Stomach smooth muscle (tissue), 2 donors: ENCODE measurements at regions not wholly inside any gene's neighbourhood (a gene's known extent, or its start where the extent isn't known, plus 50 kb on each side); places are given as distances from the start of the nearest gene placed in this dataset.
"Not testable (repeated sequence)": the region's sequence is repeated elsewhere in the genome, so short reads cannot be mapped to it uniquely, and the experiment has no call there.

Source experiments
- H3K27ac ChIP-seq: one replicate; pipeline ENCODE4 v1.7.0; 2013; ENCODE audit warnings: mild to moderate bottlenecking, low read length, inconsistent platforms
- H3K27me3 ChIP-seq, 2 donors: one replicate each; pipeline ENCODE4 v1.7.0; 2013; ENCODE audit warnings: low read length in 2 of 2; ENCODE audit not compliant: insufficient read depth in 2 of 2, control insufficient read depth in 1 of 2
- H3K36me3 ChIP-seq, 2 donors: one replicate each; pipeline ENCODE4 v1.7.0; 2013; ENCODE audit warnings: low read length in 2 of 2; ENCODE audit not compliant: control insufficient read depth in 2 of 2, insufficient read depth in 2 of 2
- H3K4me1 ChIP-seq: one replicate; pipeline ENCODE4 v1.7.0; 2013; ENCODE audit warnings: low read length; ENCODE audit not compliant: control insufficient read depth, insufficient read depth
- H3K4me3 ChIP-seq, 2 donors: one replicate each; pipeline ENCODE4 v1.7.0; 2013; ENCODE audit warnings: low read length in 2 of 2
- H3K9ac ChIP-seq, 2 donors: one replicate each; pipeline ENCODE4 v1.7.0; 2013; ENCODE audit warnings: low read length in 2 of 2, mild to moderate bottlenecking in 1 of 2
- H3K9me3 ChIP-seq, 2 donors: one replicate each; pipeline ENCODE4 v1.7.0; 2013; ENCODE audit warnings: low read length in 2 of 2; ENCODE audit not compliant: control insufficient read depth in 2 of 2
- donor health status: healthy.
- donor health status: Pancreatic carcinoma.

DNA sequence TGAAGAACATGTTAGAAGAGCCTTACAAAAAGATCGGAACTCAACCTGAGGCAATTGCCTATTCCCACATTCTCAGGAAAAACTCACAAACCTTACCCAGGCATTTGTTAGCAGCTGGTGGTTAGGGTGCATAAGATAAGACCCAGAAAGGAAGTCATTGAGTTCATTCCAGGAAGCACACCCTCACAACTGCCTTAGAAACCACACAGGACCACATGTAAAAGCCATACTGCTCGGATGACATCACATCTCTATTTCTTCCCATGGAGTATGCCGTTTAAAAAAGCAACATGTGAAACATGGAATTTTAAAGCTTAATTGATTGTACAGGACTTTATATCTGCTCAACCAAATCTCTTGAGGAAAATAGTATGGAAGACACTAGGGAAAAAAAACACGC is 411.2 kb downstream of the DAD1 start:
- Histone ChIP-seq H3K9ac (no peak overlapping the region), H3K4me3 (no peak overlapping the region), H3K4me1 (no peaks in the 10 kb centered on the region), H3K27ac (no peak overlapping the region), H3K9me3 (no peaks in the 10 kb centered on the region), H3K36me3 (no peaks in the 10 kb centered on the region), H3K27me3 (no peaks in the 10 kb centered on the region)

DNA sequence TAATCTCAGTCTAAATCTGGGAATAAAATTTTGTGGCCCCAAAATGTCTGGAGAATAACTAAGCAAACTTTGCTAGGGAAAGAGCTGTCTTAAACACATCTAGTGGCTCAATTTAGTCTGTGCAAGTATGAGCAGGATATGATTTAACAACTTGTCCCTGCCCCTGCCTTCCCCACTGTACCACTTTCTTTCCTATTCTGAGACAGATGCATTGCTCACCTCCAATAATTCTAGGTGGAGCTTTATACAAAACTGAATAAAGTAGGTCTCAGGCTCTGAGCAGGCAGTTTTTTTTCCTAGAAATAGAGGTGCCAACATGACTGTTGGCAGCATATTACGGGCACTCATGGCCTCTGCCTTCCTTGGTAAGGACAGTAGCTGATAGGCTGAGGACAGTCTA is 412.1 kb downstream of the DAD1 start:
- H3K9me3 ChIP-seq, result no peaks in the 10 kb centered on the region
- no peaks in the 10 kb centered on the region for H3K36me3 ChIP-seq
- H3K9ac ChIP-seq, result no peak overlapping the region
- H3K27me3 ChIP-seq, result no peaks in the 10 kb centered on the region
- H3K4me1 ChIP-seq, result no peaks in the 10 kb centered on the region
- H3K27ac ChIP-seq, result no peak overlapping the region
- no peak overlapping the region for H3K4me3 ChIP-seq

- H3K27me3 ChIP-seq, H3K4me1 ChIP-seq, H3K36me3 ChIP-seq, H3K4me3 ChIP-seq, H3K9ac ChIP-seq, H3K27ac ChIP-seq, H3K9me3 ChIP-seq: not testable (repeated sequence)
These were observed 413.8 kb downstream of the DAD1 start for GRCh38 chr14:22175278-22175558.

DNA sequence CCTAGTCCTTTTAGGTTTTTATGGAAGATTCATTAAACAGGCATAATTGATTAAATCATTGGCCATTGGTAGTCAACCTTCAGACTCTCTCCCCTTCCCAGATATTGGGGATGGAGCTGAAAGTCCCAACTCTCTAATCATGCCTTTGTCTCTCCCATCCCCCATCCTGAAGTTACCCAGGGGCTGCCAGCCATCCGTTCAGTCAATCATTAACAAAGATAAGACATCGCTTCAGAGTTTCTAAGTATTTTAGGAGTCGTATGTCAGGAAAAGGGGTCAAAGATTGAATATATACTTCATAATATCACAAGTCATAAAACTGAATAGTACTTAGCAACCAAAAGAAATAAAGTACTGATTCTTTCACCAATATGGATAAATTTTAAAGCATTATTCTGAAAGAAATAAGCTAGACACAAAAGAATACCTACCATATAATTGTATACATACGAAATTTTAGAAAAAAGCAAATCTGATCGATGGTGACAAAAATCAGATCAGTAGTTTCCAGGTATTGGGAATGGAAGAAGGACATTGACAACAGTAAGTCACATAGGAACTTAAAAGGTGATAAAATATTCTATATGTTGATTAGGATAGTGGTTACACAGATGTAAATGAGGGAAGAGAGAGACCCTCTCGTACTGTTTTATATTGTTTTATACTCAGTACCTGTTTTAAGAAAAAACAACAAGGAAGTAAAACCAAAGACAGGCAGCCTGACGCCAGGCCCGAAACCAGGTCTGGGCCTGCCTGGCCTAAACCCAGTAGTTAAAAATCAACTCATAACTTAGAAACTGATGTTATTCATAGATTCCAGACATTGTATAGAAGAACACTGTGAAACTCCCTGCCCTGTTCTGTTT is 414.4 kb downstream of the DAD1 start:
- H3K4me3 ChIP-seq, result no peak overlapping the region
- H3K36me3 ChIP-seq, result no peaks in the 10 kb centered on the region
- H3K4me1 ChIP-seq, result no peaks in the 10 kb centered on the region
- H3K27ac ChIP-seq, result no peak overlapping the region
- H3K27me3 ChIP-seq, result no peaks in the 10 kb centered on the region
- no peaks in the 10 kb centered on the region for H3K9me3 ChIP-seq
- H3K9ac ChIP-seq, result no peak overlapping the region

- Histone ChIP-seq H3K27me3 (no peaks in the 10 kb centered on the region), H3K4me1 (no peaks in the 10 kb centered on the region), H3K27ac (no peak overlapping the region), H3K9me3 (no peaks in the 10 kb centered on the region), H3K36me3 (no peaks in the 10 kb centered on the region), H3K9ac (no peak overlapping the region), H3K4me3 (no peak overlapping the region)
These were observed 420.7 kb downstream of the DAD1 start for GRCh38 chr14:22168092-22168955.

GRCh38 chr14:22164616-22165015 is 424.4 kb downstream of the DAD1 start:
- Histone ChIP-seq H3K27me3 (peaks cover 0 to 2% of the 10 kb centered on the region in 2 donors), H3K4me1 (no peaks in the 10 kb centered on the region), H3K9me3 (no peaks in the 10 kb centered on the region), H3K27ac (no peak overlapping the region), H3K9ac (no peak overlapping the region), H3K36me3 (no peaks in the 10 kb centered on the region), H3K4me3 (no peak overlapping the region)

DNA sequence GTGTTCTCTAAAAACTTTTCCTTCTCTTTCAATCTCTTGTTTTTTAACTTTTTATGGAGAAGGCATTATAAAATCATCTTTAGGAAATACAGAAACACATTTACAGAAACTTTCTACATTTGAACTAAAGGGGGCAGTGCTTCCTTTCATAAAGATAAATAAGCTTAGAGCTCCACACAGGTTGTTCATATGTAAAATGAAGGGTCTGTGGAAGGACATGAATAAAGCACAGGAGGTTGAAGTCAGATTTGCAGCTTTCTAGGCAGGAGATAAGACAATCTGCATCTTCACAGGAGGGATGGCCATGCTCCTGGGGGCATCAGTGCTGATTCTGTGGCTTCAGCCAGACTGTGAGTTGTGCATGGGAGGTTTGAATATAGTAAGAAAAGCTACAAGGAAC is 426.0 kb downstream of the DAD1 start:
- Histone ChIP-seq H3K27me3 (peaks cover 0 to 2% of the 10 kb centered on the region in 2 donors), H3K4me1 (no peaks in the 10 kb centered on the region), H3K4me3 (no peak overlapping the region), H3K27ac (no peak overlapping the region), H3K9me3 (no peaks in the 10 kb centered on the region), H3K9ac (no peak overlapping the region), H3K36me3 (no peaks in the 10 kb centered on the region)

DNA sequence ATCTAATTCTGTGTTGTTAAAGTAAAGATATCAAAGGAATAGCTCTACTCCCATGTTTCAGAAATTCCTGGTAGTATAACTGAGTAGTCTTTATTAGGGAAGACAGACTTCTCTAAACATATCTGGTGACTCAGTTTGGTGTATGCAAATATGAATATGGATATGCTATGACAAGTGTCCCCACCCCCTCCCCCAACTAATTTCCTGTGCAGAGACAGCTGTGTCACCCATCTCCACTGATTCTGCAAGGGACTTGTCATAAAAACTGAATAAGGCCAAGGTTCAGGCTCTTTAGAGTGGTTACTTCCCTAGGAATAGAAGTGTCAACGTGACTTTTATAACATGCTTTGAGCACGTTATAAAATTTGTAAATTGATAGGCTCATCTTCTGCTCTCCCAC is 429.1 kb downstream of the DAD1 start:
- H3K4me3 ChIP-seq, result no peak overlapping the region

GRCh38 chr14:22159099-22159498 is 429.9 kb downstream of the DAD1 start:
- Histone ChIP-seq H3K9ac (no peak overlapping the region), H3K36me3 (no peaks in the 10 kb centered on the region), H3K9me3 (no peaks in the 10 kb centered on the region), H3K4me3 (no peak overlapping the region), H3K27me3 (peaks cover 0 to 2% of the 10 kb centered on the region in 2 donors), H3K4me1 (no peaks in the 10 kb centered on the region), H3K27ac (no peak overlapping the region)

More for the DNA sequence above, 429.1 kb downstream of the DAD1 start:
- H3K9me3 ChIP-seq, result no peaks in the 10 kb centered on the region
- no peaks in the 10 kb centered on the region for H3K36me3 ChIP-seq
- peaks cover 0 to 2% of the 10 kb centered on the region in 2 donors for H3K27me3 ChIP-seq
- no peaks in the 10 kb centered on the region for H3K4me1 ChIP-seq
- no peak overlapping the region for H3K9ac ChIP-seq
- no peak overlapping the region for H3K27ac ChIP-seq

- Histone ChIP-seq H3K27me3 (peaks cover 0 to 2% of the 10 kb centered on the region in 2 donors), H3K4me3 (no peak overlapping the region), H3K9me3 (no peaks in the 10 kb centered on the region), H3K9ac (no peak overlapping the region), H3K36me3 (no peaks in the 10 kb centered on the region), H3K27ac (no peak overlapping the region), H3K4me1 (no peaks in the 10 kb centered on the region)
These were observed 430.5 kb downstream of the DAD1 start for GRCh38 chr14:22158560-22158959.

GRCh38 chr14:22155571-22155970 is 433.5 kb downstream of the DAD1 start:
- H3K27ac ChIP-seq, result no peak overlapping the region
- peaks cover 0 to 4% of the 10 kb centered on the region in 2 donors for H3K9me3 ChIP-seq
- no peak overlapping the region for H3K4me3 ChIP-seq
- H3K36me3 ChIP-seq, result no peaks in the 10 kb centered on the region
- no peak overlapping the region for H3K9ac ChIP-seq
- no peaks in the 10 kb centered on the region for H3K4me1 ChIP-seq
- H3K27me3 ChIP-seq, result no peaks in the 10 kb centered on the region
